ENCODE measurements at regions not wholly inside any gene's neighbourhood (a gene's known extent, or its start where the extent isn't known, plus 50 kb on each side); places are given as distances from the start of the nearest gene placed in this dataset.
"Not testable (repeated sequence)": the region's sequence is repeated elsewhere in the genome, so short reads cannot be mapped to it uniquely, and the experiment has no call there.

- not testable (repeated sequence) for TF ChIP-seq CTCF (conservative IDR thresholded peaks at IDR 0.05; ENCODE audit: low read depth, low read length); EZH2 (IDR thresholded peaks at IDR 0.05; ENCODE audit: borderline replicate concordance, low read depth, low read length, poor library complexity, severe bottlenecking)
Measured at GRCh38 chr5:174917435-174917834, 193.1 kb downstream of the MSX2 start.

All from A673 (cell line).